NT2/D1 (cell line): ENCODE measurements at regions not wholly inside any gene's neighbourhood (a gene's known extent, or its start where the extent isn't known, plus 50 kb on each side); places are given as distances from the start of the nearest gene placed in this dataset.

Experiments used
- SUZ12 ChIP-seq: IDR thresholded peaks from 2 replicates; pipeline ENCODE4 v1.6.1; 2011; ENCODE audit not compliant: insufficient read length, insufficient read depth; ENCODE audit errors: extremely low read depth
- ZNF274 ChIP-seq: IDR thresholded peaks from 2 replicates; pipeline ENCODE4 v1.6.1; 2011; ENCODE audit warnings: mild to moderate bottlenecking, low read depth, low read length

- TF ChIP-seq ZNF274 (no peak), SUZ12 (no peak)
These were observed 436.8 kb upstream of the ERCC4 start for GRCh38 chr16:13483121-13483520.
